ENCODE measurements at regions not wholly inside any gene's neighbourhood (a gene's known extent, or its start where the extent isn't known, plus 50 kb on each side); places are given as distances from the start of the nearest gene placed in this dataset.

DNA sequence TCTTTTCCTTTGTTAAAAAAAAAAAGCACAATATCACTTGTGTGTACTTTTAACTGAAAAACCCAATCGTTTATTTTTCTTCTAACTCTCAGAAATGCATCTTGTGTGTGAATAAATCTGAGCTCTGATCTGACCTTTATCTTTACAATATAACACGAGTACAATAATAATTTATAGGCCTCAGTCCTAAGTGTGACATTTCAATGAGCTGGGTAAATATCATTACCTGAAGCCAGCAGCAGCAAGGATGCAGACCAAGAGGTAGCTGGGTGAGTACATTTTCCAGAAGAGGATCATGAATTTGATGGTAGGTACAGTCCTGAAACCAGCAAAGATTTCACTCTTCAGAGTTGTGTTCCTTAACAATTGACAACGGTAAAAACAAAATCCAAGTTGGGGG, 264.0 kb upstream of the KIF2A start:
- Histone ChIP-seq H3K27me3 (no peaks in the 10 kb centered on the region), H3K4me1 (no peaks in the 10 kb centered on the region), H3K4me3 (no peak overlapping the region), H3K27ac (no peak overlapping the region), H3K36me3 (no peaks in the 10 kb centered on the region), H3K9me3 (peaks cover 0 to 9% of the 10 kb centered on the region in 2 donors)
- ATAC-seq (no peak), DNase-seq (no peak)
- intact Hi-C loops (cut with DNase I) = no loop called here
- no peak for TF ChIP-seq CTCF (IDR thresholded peaks at IDR 0.05)

DNA sequence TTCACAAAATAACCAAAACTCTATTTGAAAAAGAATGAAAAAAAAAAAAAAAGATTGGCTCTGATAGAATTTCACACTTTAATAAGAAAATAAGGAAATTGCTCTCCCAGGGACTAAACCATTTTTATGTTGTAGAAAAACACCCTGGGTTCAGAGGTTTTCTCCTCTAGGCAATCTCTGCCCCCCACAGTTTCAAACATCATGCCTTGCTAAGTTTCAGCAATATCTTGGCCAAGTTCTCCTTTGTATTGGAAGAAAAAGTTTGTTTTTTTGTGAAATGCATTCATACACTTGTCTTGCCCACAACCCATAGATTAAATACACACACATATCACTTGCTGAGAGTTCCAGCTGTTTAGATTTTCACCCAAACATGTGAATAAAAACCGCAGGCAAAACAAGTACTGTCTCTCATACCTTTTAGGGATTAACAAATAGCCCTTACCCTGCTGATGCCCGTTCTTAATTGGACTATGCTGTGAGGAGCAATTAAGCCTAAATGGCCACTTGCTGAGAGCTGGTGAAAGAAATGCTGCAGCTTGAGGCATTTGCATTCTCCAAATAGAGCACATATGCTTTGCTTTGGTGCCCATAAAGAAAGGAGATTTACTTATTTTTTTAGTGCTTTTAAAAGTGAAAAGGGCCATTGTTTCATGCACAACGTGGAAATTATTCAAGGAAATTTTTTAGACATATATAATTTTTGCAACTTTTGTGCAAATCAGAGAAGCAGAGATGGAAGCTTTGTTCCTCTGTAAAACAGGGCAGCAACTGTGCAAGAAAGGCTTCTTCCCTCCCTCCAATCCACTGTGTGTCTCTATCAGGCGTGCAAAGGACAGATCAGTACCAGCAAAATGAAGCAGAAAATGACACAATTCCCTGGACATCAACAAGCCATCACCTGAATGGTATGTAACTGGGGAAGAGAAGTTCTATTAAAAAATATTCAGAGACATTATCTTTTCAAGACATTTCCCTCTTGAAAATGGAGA, 262.4 kb upstream of the KIF2A start:
- Histone ChIP-seq H3K27ac (no peak overlapping the region), H3K4me1 (no peaks in the 10 kb centered on the region), H3K27me3 (no peaks in the 10 kb centered on the region), H3K9me3 (peaks cover 0 to 10% of the 10 kb centered on the region in 2 donors), H3K36me3 (no peaks in the 10 kb centered on the region), H3K4me3 (no peak overlapping the region)
- no peak for DNase-seq
- intact Hi-C loops (cut with DNase I) = no loop called here
- TF ChIP-seq CTCF (IDR thresholded peaks at IDR 0.05) = no peak
- no peak for ATAC-seq

GRCh38 chr5:62044989-62045388, 261.0 kb upstream of the KIF2A start:
- H3K4me1 ChIP-seq = no peaks in the 10 kb centered on the region
- DNase-seq = no peak
- H3K9me3 ChIP-seq = peaks cover 0 to 10% of the 10 kb centered on the region in 2 donors
- ATAC-seq = no peak
- H3K27me3 ChIP-seq = no peaks in the 10 kb centered on the region
- no peaks in the 10 kb centered on the region for H3K36me3 ChIP-seq
- no peak overlapping the region for H3K27ac ChIP-seq
- no peak overlapping the region for H3K4me3 ChIP-seq
- TF ChIP-seq CTCF (IDR thresholded peaks at IDR 0.05) = no peak
- intact Hi-C loops (cut with DNase I) = no loop called here

DNA sequence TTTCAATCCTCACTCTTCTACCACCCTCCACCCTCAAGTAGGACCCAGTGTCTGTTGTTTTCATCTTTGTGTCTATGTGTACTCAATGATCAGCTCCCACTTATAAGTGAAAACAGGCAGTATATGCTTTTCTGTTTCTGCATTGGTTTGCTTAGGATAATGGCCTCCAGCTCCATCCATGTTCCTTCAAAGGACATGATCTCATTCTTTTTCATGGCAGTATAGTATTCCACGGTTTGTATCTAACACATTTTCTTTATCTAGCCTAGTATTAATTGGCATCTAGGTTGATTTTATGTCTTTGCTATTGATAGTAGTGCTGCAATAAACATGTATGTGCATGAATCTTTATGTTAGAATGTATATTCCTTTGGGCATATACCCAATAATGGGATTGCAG, 259.8 kb upstream of the KIF2A start:
- intact Hi-C loops (cut with DNase I) = no loop called here
- no peak overlapping the region for H3K4me3 ChIP-seq
- H3K36me3 ChIP-seq = no peaks in the 10 kb centered on the region
- DNase-seq = no peak
- no peak for ATAC-seq
- H3K27ac ChIP-seq = no peak overlapping the region
- no peak for TF ChIP-seq CTCF (IDR thresholded peaks at IDR 0.05)
- no peaks in the 10 kb centered on the region for H3K4me1 ChIP-seq
- H3K27me3 ChIP-seq = no peaks in the 10 kb centered on the region
- H3K9me3 ChIP-seq = peaks cover 0 to 10% of the 10 kb centered on the region in 2 donors

- intact Hi-C loops (cut with DNase I) = no loop called here
- H3K27ac ChIP-seq = no peak overlapping the region
- no peak for TF ChIP-seq CTCF (IDR thresholded peaks at IDR 0.05)
- no peaks in the 10 kb centered on the region for H3K27me3 ChIP-seq
- peak in 1 of 4 donors; percentile 61 for DNase-seq
- no peaks in the 10 kb centered on the region for H3K4me1 ChIP-seq
- peaks cover 0 to 5% of the 10 kb centered on the region in 2 donors for H3K9me3 ChIP-seq
- ATAC-seq = no peak
- H3K36me3 ChIP-seq = no peaks in the 10 kb centered on the region
- H3K4me3 ChIP-seq = no peak overlapping the region
These were observed 254.3 kb upstream of the KIF2A start for GRCh38 chr5:62051747-62052146.
